ENCODE measurements at regions not wholly inside any gene's neighbourhood (a gene's known extent, or its start where the extent isn't known, plus 50 kb on each side); places are given as distances from the start of the nearest gene placed in this dataset.

- no peak for DNase-seq
These were observed 51.3 kb upstream of the EIF2S2 start for GRCh38 chr20:34163307-34163706.

DNA sequence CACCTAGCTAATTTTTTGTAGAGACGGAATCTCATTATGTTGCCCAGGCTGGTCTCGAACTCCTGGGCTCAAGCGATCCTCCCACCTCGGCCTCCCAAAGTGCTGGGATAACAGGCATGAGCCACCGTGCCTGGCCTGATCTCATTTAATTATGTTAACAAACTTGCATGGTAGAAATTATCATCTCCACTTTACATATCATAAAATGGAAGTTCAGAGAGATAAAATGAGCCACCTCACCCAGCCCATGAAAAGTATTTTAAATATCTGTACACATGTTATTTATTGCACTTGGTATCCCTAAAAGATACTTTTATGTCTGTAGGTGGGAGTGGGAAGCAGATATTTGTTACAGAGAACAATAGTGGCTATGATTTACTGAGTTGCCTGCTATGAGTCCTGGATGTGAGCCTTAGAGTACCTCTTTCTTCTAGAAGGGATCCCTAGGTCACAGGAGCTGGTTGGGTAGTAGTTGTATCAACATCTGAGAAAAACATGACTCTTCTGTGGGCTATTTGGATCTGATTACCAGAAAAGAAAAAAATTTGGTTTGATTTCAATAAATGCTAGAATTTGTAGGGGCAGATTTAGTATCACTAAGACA is 52.4 kb upstream of the EIF2S2 start:
- no peak for DNase-seq

GRCh38 chr20:34165018-34165619 is 53.1 kb upstream of the EIF2S2 start:
- DNase-seq: no peak

- no peak for DNase-seq
These were observed 59.6 kb upstream of the EIF2S2 start for GRCh38 chr20:34171640-34172039.

GRCh38 chr20:34172926-34173325 is 60.9 kb upstream of the EIF2S2 start:
- DNase-seq: no peak

DNA sequence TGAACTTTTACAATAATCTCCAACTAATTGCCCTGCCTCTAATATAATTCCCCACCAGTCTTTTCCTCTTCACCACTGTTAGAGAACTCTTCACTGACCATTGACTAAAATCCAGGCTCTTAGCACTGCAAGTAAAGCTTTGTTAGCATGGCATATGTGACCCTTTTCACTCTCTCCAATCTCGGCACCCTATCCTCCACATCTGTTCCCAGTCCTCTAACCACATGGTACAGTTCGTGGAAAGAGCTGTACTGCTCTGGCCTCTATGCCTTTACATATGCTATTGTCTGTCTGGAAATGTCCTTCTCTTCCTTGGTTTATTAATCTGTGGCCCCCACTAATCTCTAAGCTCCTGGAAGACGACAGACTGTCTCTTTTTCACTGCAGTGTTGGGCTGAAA is 63.0 kb upstream of the EIF2S2 start:
- no peak for DNase-seq

DNA sequence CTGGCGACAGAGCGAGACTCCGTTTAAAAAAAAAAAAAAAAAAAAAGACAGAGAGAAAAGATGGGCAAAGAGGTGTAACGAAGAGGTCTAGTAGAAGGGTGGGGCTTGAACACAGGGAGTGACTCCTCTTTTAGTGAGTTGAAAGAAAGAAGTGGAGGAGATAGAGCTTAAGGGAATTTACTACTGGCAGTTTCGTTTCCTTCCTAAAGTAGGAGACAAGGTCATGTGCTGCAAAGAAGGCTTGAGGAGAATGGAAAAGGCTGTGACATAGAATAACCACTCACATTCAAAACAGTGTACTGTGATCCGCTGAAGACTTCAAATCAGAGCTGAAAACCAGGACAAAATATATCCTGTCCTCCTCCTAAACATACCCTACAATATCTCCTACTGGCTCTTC is 63.8 kb upstream of the EIF2S2 start:
- DNase-seq: no peak

DNA sequence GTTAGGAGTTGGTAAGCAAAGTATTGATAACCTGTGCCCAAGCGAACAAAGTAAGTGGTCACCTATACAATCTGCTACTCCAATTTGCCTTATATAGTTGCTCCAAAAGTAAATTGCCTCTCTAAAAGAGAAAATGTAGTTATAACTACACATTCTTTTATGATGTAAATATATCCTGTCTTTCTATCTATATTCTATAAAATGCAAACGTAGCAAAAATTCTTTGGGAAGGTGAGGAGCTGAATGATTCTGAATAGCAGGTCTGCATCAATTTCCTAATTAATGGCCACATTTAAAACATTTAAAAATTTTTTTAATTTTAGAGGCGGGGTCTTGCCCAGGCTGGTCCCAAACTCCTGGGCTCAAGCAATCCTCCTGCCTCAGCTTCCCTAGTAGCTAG is 64.2 kb upstream of the ASIP start:
- DNase-seq: no peak

DNA sequence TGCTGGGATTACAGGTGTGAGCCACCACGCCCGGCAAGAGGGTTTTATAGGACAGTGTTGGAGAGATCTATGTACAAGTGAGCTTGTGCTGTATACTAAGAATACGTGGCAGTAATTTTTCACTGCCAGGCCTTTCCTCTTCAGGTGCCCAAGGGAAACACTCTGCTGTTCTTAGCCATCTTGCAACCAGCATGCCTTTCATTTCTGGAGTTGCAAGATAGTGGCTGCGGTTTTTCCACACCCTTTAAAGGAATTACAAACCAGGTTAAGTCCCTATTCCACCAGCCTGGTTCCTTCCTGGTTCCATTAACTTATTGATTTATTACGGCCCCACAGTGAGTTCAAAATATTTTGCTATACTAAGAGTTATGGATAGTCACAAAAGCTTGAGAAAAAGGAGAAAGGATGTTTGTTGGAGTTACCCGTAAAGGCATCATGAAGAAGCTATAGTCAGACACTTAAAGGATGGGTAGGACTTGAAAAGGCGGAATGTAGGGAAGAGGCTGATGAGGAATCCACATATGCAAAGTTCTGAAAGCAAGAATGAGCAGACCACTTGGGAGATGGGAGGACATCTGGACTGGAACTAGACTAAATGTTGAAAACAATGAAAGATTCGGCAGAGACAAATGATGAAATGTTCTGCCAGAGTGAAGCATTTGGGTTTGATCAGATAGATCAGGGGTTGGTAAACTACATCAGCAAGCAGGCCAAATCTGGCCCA is 61.4 kb upstream of the ASIP start:
- no peak for DNase-seq

- DNase-seq: no peak
These were observed 60.6 kb upstream of the ASIP start for GRCh38 chr20:34180460-34181120.

DNA sequence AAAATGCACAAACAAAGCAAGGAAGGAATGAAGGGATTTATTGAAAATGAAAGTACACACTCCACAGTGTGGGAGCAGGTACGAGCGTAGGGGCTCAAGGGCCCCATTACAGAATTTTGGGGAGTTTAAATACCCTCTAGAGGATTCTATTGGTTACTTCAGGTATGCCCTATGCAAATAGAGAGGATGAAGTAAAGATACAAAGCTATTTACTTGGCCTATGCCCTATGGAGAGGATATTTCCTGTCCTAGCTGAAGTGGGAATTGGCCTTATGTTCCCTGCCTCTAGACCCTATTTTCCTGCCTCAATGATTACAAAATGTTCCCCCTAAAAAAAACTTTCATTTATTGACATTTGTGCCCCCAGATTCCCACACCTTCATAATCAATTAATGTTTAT is 59.7 kb upstream of the ASIP start:
- DNase-seq: no peak

- no peak for DNase-seq
These were observed 55.2 kb upstream of the ASIP start for GRCh38 chr20:34185766-34186620.

GRCh38 chr20:34189572-34190163 is 51.6 kb upstream of the ASIP start:
- DNase-seq: no peak

DNA sequence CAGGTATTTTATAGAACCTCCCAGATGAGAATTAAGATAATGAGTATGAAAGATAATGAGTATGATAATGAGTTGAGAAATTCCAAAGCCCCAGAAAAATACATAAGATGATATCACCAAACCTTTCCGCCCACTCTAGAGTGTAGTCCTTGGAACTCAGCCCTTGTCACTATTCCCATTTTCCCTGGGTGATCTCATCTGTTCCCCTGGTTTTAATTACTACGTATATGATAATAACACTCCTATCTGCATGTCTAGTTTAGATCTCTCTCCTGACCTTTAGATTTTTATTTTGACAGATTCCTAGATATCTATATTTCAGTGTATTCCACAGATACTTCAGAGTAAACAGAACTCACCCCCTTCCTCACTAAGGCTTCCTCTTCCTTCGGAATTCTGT is 51.0 kb upstream of the ASIP start:
- no peak for DNase-seq

DNA sequence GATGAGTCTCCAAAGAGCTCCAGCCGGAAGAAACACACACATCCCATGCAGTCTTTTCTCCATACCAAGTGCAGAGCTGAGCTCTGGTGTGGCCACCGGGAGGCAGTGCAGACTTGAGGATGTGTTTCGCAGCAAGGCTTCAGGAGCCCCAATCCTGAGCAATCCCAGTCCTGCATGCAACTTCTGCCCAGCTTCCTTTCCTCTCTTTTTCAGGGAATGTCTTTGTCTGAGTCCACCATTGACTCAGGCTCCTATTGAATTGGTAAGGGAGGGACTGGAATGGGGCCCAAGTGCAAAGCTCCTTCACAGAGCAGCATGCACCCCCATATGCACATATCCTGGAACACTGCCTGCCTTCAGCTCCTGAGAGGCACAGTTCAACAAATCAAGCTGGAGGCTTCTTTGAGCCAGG is 50.5 kb upstream of the ASIP start:
- DNase-seq: peak; percentile 30
